ENCODE measurements at regions not wholly inside any gene's neighbourhood (a gene's known extent, or its start where the extent isn't known, plus 50 kb on each side); places are given as distances from the start of the nearest gene placed in this dataset.

- peaks cover 0 to 91% (median 34%) of the 10 kb centered on the region in 5 experiments for H3K27me3 ChIP-seq (replicated peaks in 2 of 5; ENCODE audit: control insufficient read depth in 4 of 5, insufficient read depth in 5 of 5, low read length in 4 of 5)
- H3K4me1 ChIP-seq (ENCODE audit: control extremely low read depth in 1 of 4, control insufficient read depth in 4 of 4, insufficient read depth in 4 of 4, low read length in 3 of 4), result no peaks in the 10 kb centered on the region
- ChIA-PET CTCF (no interaction called here), POLR2A (no interaction called here)
- H3K36me3 ChIP-seq (ENCODE audit: control insufficient read depth in 4 of 4, insufficient read depth in 4 of 4, low read length in 3 of 4), result no peaks in the 10 kb centered on the region
- H3K9me3 ChIP-seq (ENCODE audit: control extremely low read depth in 1 of 5, control insufficient read depth in 4 of 5, insufficient read depth in 2 of 5, low read depth in 1 of 5, low read length in 4 of 5), result peaks cover 0 to 2% (median 0%) of the 10 kb centered on the region in 5 experiments
- WGBS (ENCODE audit: insufficient coverage), result 93% methylated on average over 7 of the region's 8 CpGs
- DNase-seq, result no peak
- no peak overlapping the region for H3K27ac ChIP-seq (ENCODE audit: insufficient read depth in 1 of 2, low read depth in 1 of 2, low read length in 2 of 2, poor library complexity in 1 of 2, severe bottlenecking in 2 of 2)
- no peak overlapping the region for H3K4me3 ChIP-seq (ENCODE audit: control insufficient read depth in 1 of 7, extremely low read depth in 1 of 7, insufficient read depth in 4 of 7, low read depth in 2 of 7, low read length in 6 of 7)
Measured at GRCh38 chr9:88813638-88814209, 177.5 kb upstream of the S1PR3 start.

- H3K9me3 ChIP-seq (ENCODE audit: control extremely low read depth in 1 of 5, control insufficient read depth in 4 of 5, insufficient read depth in 2 of 5, low read depth in 1 of 5, low read length in 4 of 5), result peaks cover 0 to 2% (median 0%) of the 10 kb centered on the region in 5 experiments
- no peak overlapping the region for H3K27ac ChIP-seq (ENCODE audit: insufficient read depth in 1 of 2, low read depth in 1 of 2, low read length in 2 of 2, poor library complexity in 1 of 2, severe bottlenecking in 2 of 2)
- H3K4me3 ChIP-seq (ENCODE audit: control insufficient read depth in 1 of 7, extremely low read depth in 1 of 7, insufficient read depth in 4 of 7, low read depth in 2 of 7, low read length in 6 of 7), result no peak overlapping the region
- no peak for DNase-seq
- 80% methylated on average over 4 of the region's 4 CpGs for WGBS (ENCODE audit: insufficient coverage)
- H3K36me3 ChIP-seq (ENCODE audit: control insufficient read depth in 4 of 4, insufficient read depth in 4 of 4, low read length in 3 of 4), result no peaks in the 10 kb centered on the region
- CTCF ChIA-PET, result no interaction called here
- peaks cover 3 to 91% (median 35%) of the 10 kb centered on the region in 5 experiments for H3K27me3 ChIP-seq (replicated peaks in 2 of 5; ENCODE audit: control insufficient read depth in 4 of 5, insufficient read depth in 5 of 5, low read length in 4 of 5)
- POLR2A ChIA-PET, result no interaction called here
- H3K4me1 ChIP-seq (ENCODE audit: control extremely low read depth in 1 of 4, control insufficient read depth in 4 of 4, insufficient read depth in 4 of 4, low read length in 3 of 4), result no peaks in the 10 kb centered on the region
Measured at GRCh38 chr9:88814577-88814976, 176.7 kb upstream of the S1PR3 start.

- WGBS (ENCODE audit: insufficient coverage), result 56% methylated on average over 4 of the region's 9 CpGs
- DNase-seq, result no peak
- Histone ChIP-seq H3K36me3 (ENCODE audit: control insufficient read depth in 4 of 4, insufficient read depth in 4 of 4, low read length in 3 of 4) (no peaks in the 10 kb centered on the region), H3K27me3 (replicated peaks in 2 of 5; ENCODE audit: control insufficient read depth in 4 of 5, insufficient read depth in 5 of 5, low read length in 4 of 5) (peaks cover 3 to 83% (median 27%) of the 10 kb centered on the region in 5 experiments), H3K4me1 (ENCODE audit: control extremely low read depth in 1 of 4, control insufficient read depth in 4 of 4, insufficient read depth in 4 of 4, low read length in 3 of 4) (no peaks in the 10 kb centered on the region), H3K4me3 (ENCODE audit: control insufficient read depth in 1 of 7, extremely low read depth in 1 of 7, insufficient read depth in 4 of 7, low read depth in 2 of 7, low read length in 6 of 7) (no peak overlapping the region), H3K27ac (ENCODE audit: insufficient read depth in 1 of 2, low read depth in 1 of 2, low read length in 2 of 2, poor library complexity in 1 of 2, severe bottlenecking in 2 of 2) (no peak overlapping the region), H3K9me3 (ENCODE audit: control extremely low read depth in 1 of 5, control insufficient read depth in 4 of 5, insufficient read depth in 2 of 5, low read depth in 1 of 5, low read length in 4 of 5) (peaks cover 0 to 6% (median 0%) of the 10 kb centered on the region in 5 experiments)
- ChIA-PET CTCF (no interaction called here), POLR2A (no interaction called here)
Measured at GRCh38 chr9:88816141-88816540, 175.1 kb upstream of the S1PR3 start.

GRCh38 chr9:88816591-88816990 lies 174.7 kb upstream of the S1PR3 start:
- no peak for DNase-seq
- Histone ChIP-seq H3K27me3 (replicated peaks in 2 of 5; ENCODE audit: control insufficient read depth in 4 of 5, insufficient read depth in 5 of 5, low read length in 4 of 5) (peaks cover 3 to 80% (median 27%) of the 10 kb centered on the region in 5 experiments), H3K27ac (ENCODE audit: insufficient read depth in 1 of 2, low read depth in 1 of 2, low read length in 2 of 2, poor library complexity in 1 of 2, severe bottlenecking in 2 of 2) (no peak overlapping the region), H3K36me3 (ENCODE audit: control insufficient read depth in 4 of 4, insufficient read depth in 4 of 4, low read length in 3 of 4) (no peaks in the 10 kb centered on the region), H3K4me3 (ENCODE audit: control insufficient read depth in 1 of 7, extremely low read depth in 1 of 7, insufficient read depth in 4 of 7, low read depth in 2 of 7, low read length in 6 of 7) (no peak overlapping the region), H3K4me1 (ENCODE audit: control extremely low read depth in 1 of 4, control insufficient read depth in 4 of 4, insufficient read depth in 4 of 4, low read length in 3 of 4) (no peaks in the 10 kb centered on the region), H3K9me3 (ENCODE audit: control extremely low read depth in 1 of 5, control insufficient read depth in 4 of 5, insufficient read depth in 2 of 5, low read depth in 1 of 5, low read length in 4 of 5) (peaks cover 0 to 6% (median 0%) of the 10 kb centered on the region in 5 experiments)
- CTCF ChIA-PET, result no interaction called here
- WGBS (ENCODE audit: insufficient coverage), result 50% methylated on average over 2 of the region's 3 CpGs
- POLR2A ChIA-PET, result no interaction called here

- POLR2A ChIA-PET, result no interaction called here
- Histone ChIP-seq H3K4me1 (ENCODE audit: control extremely low read depth in 1 of 4, control insufficient read depth in 4 of 4, insufficient read depth in 4 of 4, low read length in 3 of 4) (no peaks in the 10 kb centered on the region), H3K27me3 (replicated peaks in 2 of 5; ENCODE audit: control insufficient read depth in 4 of 5, insufficient read depth in 5 of 5, low read length in 4 of 5) (peaks cover 3 to 83% (median 27%) of the 10 kb centered on the region in 5 experiments), H3K27ac (ENCODE audit: insufficient read depth in 1 of 2, low read depth in 1 of 2, low read length in 2 of 2, poor library complexity in 1 of 2, severe bottlenecking in 2 of 2) (no peak overlapping the region), H3K9me3 (ENCODE audit: control extremely low read depth in 1 of 5, control insufficient read depth in 4 of 5, insufficient read depth in 2 of 5, low read depth in 1 of 5, low read length in 4 of 5) (peaks cover 0 to 9% (median 4%) of the 10 kb centered on the region in 5 experiments), H3K36me3 (ENCODE audit: control insufficient read depth in 4 of 4, insufficient read depth in 4 of 4, low read length in 3 of 4) (no peaks in the 10 kb centered on the region), H3K4me3 (ENCODE audit: control insufficient read depth in 1 of 7, extremely low read depth in 1 of 7, insufficient read depth in 4 of 7, low read depth in 2 of 7, low read length in 6 of 7) (no peak overlapping the region)
- CTCF ChIA-PET, result no interaction called here
- no peak for DNase-seq
- WGBS (ENCODE audit: insufficient coverage), result 97% methylated on average over 4 of the region's 7 CpGs
Measured at GRCh38 chr9:88817628-88818027, 173.6 kb upstream of the S1PR3 start.

- no peak overlapping the region for H3K4me3 ChIP-seq (ENCODE audit: control insufficient read depth in 1 of 7, extremely low read depth in 1 of 7, insufficient read depth in 4 of 7, low read depth in 2 of 7, low read length in 6 of 7)
- no peak for DNase-seq
- no peak overlapping the region for H3K27ac ChIP-seq (ENCODE audit: insufficient read depth in 1 of 2, low read depth in 1 of 2, low read length in 2 of 2, poor library complexity in 1 of 2, severe bottlenecking in 2 of 2)
- no peaks in the 10 kb centered on the region for H3K4me1 ChIP-seq (ENCODE audit: control extremely low read depth in 1 of 4, control insufficient read depth in 4 of 4, insufficient read depth in 4 of 4, low read length in 3 of 4)
- WGBS (ENCODE audit: insufficient coverage), result 57% methylated on average over 8 of the region's 11 CpGs
- ChIA-PET CTCF (no interaction called here), POLR2A (no interaction called here)
- no peaks in the 10 kb centered on the region for H3K36me3 ChIP-seq (ENCODE audit: control insufficient read depth in 4 of 4, insufficient read depth in 4 of 4, low read length in 3 of 4)
- H3K27me3 ChIP-seq (replicated peaks in 2 of 5; ENCODE audit: control insufficient read depth in 4 of 5, insufficient read depth in 5 of 5, low read length in 4 of 5), result peaks cover 3 to 83% (median 30%) of the 10 kb centered on the region in 5 experiments
- H3K9me3 ChIP-seq (ENCODE audit: control extremely low read depth in 1 of 5, control insufficient read depth in 4 of 5, insufficient read depth in 2 of 5, low read depth in 1 of 5, low read length in 4 of 5), result peaks cover 0 to 11% (median 4%) of the 10 kb centered on the region in 5 experiments
Measured at GRCh38 chr9:88818495-88819201, 172.6 kb upstream of the S1PR3 start.

- H3K4me3 ChIP-seq (ENCODE audit: control insufficient read depth in 1 of 7, extremely low read depth in 1 of 7, insufficient read depth in 4 of 7, low read depth in 2 of 7, low read length in 6 of 7), result no peak overlapping the region
- 100% methylated on average over 1 of the region's 2 CpGs for WGBS (ENCODE audit: insufficient coverage)
- H3K36me3 ChIP-seq (ENCODE audit: control insufficient read depth in 4 of 4, insufficient read depth in 4 of 4, low read length in 3 of 4), result no peaks in the 10 kb centered on the region
- no peak overlapping the region for H3K27ac ChIP-seq (ENCODE audit: insufficient read depth in 1 of 2, low read depth in 1 of 2, low read length in 2 of 2, poor library complexity in 1 of 2, severe bottlenecking in 2 of 2)
- peaks cover 0 to 12% (median 4%) of the 10 kb centered on the region in 5 experiments for H3K9me3 ChIP-seq (ENCODE audit: control extremely low read depth in 1 of 5, control insufficient read depth in 4 of 5, insufficient read depth in 2 of 5, low read depth in 1 of 5, low read length in 4 of 5)
- ChIA-PET POLR2A (interaction anchor here (1.1 kb wide), 1 partner anchor 12 kb away, joined by 3 read pairs; no protein-coding TSS in a partner anchor), CTCF (no interaction called here)
- DNase-seq, result no peak
- H3K4me1 ChIP-seq (ENCODE audit: control extremely low read depth in 1 of 4, control insufficient read depth in 4 of 4, insufficient read depth in 4 of 4, low read length in 3 of 4), result no peaks in the 10 kb centered on the region
- H3K27me3 ChIP-seq (replicated peaks in 2 of 5; ENCODE audit: control insufficient read depth in 4 of 5, insufficient read depth in 5 of 5, low read length in 4 of 5), result peaks cover 7 to 84% (median 37%) of the 10 kb centered on the region in 5 experiments
Measured at GRCh38 chr9:88819476-88819875, 171.8 kb upstream of the S1PR3 start.
